ENCODE measurements at regions not wholly inside any gene's neighbourhood (a gene's known extent, or its start where the extent isn't known, plus 50 kb on each side); places are given as distances from the start of the nearest gene placed in this dataset.
A peak's percentile ranks its signal among the peaks of the same experiment; 100 is the strongest.

GRCh38 chr12:91845365-91845764 is 300.3 kb downstream of the BTG1 start:
- no peak for ATAC-seq
- ChIA-PET POLR2A (ENCODE audit: unreplicated experiment) (no interaction called here), CTCF (no interaction called here)
- Histone ChIP-seq H3K9me3 (ENCODE audit: low read length) (no peaks in the 10 kb centered on the region), H3K36me3 (ENCODE audit: low read depth, low read length) (no peaks in the 10 kb centered on the region), H3K9ac (ENCODE audit: low read length) (no peak overlapping the region), H4K20me1 (ENCODE audit: low read length) (no peaks in the 10 kb centered on the region), H3K27ac (ENCODE audit: low read length) (no peak overlapping the region), H3K4me2 (ENCODE audit: low read length) (no peak overlapping the region), H2AFZ (ENCODE audit: low read length) (0 out of 2 replicates have a peak overlapping the region, but pooled peaks have one; percentile 6), H3K4me3 (ENCODE audit: low read length) (no peak overlapping the region), H3K79me2 (ENCODE audit: low read length) (no peaks in the 10 kb centered on the region), H3K27me3 (ENCODE audit: low read length) (no peaks in the 10 kb centered on the region), H3K9me2 (replicated peaks; ENCODE audit: low read length) (no peaks in the 10 kb centered on the region), H3K4me1 (ENCODE audit: insufficient read depth, low read length) (no peaks in the 10 kb centered on the region), H3F3A (ENCODE audit: low read length, unreplicated experiment) (no peaks in the 10 kb centered on the region)
- no peak for DNase-seq
- no TSS peak for BruUV-seq (replicated peaks)
- intact Hi-C loops (cut with micrococcal nuclease) = no loop called here
- no peak for TF ChIP-seq EZH2 (IDR thresholded peaks at IDR 0.05; ENCODE audit: low read length, unreplicated experiment)
- no peak for TF ChIP-seq EZH2phosphoT487 (IDR thresholded peaks at IDR 0.05; ENCODE audit: borderline replicate concordance, low read length)
- no peak for TF ChIP-seq CTCF (conservative IDR thresholded peaks at IDR 0.05; ENCODE audit: low read depth, low read length)

- H3K9ac ChIP-seq (ENCODE audit: low read length) = no peak overlapping the region
- H3K27ac ChIP-seq (ENCODE audit: low read length) = no peak overlapping the region
- no peak for DNase-seq
- no peak overlapping the region for H3K4me3 ChIP-seq (ENCODE audit: low read length)
- H3K4me1 ChIP-seq (ENCODE audit: insufficient read depth, low read length) = no peaks in the 10 kb centered on the region
- H3K9me2 ChIP-seq (replicated peaks; ENCODE audit: low read length) = no peaks in the 10 kb centered on the region
- ATAC-seq = no peak
- intact Hi-C loops (cut with micrococcal nuclease) = no loop called here
- H4K20me1 ChIP-seq (ENCODE audit: low read length) = no peaks in the 10 kb centered on the region
- H3K79me2 ChIP-seq (ENCODE audit: low read length) = no peaks in the 10 kb centered on the region
- ChIA-PET CTCF (no interaction called here), POLR2A (ENCODE audit: unreplicated experiment) (interaction anchor here (0.6 kb wide), 1 partner anchor 205 kb away, joined by 9 read pairs; no protein-coding TSS in a partner anchor)
- H3K4me2 ChIP-seq (ENCODE audit: low read length) = no peak overlapping the region
- BruUV-seq (replicated peaks) = no TSS peak
- H3K36me3 ChIP-seq (ENCODE audit: low read depth, low read length) = no peaks in the 10 kb centered on the region
- no peaks in the 10 kb centered on the region for H3F3A ChIP-seq (ENCODE audit: low read length, unreplicated experiment)
- H3K27me3 ChIP-seq (ENCODE audit: low read length) = no peaks in the 10 kb centered on the region
- H2AFZ ChIP-seq (ENCODE audit: low read length) = no peak overlapping the region
- no peaks in the 10 kb centered on the region for H3K9me3 ChIP-seq (ENCODE audit: low read length)
- no peak for TF ChIP-seq EZH2phosphoT487 (IDR thresholded peaks at IDR 0.05; ENCODE audit: borderline replicate concordance, low read length)
- TF ChIP-seq EZH2 (IDR thresholded peaks at IDR 0.05; ENCODE audit: low read length, unreplicated experiment) = no peak
- TF ChIP-seq CTCF (conservative IDR thresholded peaks at IDR 0.05; ENCODE audit: low read depth, low read length) = no peak
Observed at GRCh38 chr12:91841822-91842221, 303.8 kb downstream of the BTG1 start.

DNA sequence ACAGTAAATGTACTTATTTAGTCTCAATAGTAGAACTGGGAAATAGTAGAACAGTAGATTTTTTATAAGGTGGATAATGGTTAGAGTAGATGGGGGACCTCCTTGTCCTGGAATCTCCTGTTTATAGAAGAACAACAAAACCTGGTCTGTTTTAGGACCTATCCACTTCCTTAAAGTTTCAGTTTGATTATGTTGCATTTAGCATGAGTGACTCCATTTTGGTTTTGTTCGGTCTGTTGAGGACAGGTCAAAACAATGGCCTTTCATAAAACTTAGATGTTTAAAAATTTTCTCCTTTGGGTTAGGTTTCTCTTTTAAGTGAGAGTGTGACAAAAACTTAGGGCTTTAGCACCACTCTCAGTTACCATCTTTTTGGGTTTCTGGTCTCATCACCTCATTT is 308.9 kb downstream of the BTG1 start:
- Histone ChIP-seq H3K36me3 (ENCODE audit: low read depth, low read length) (no peaks in the 10 kb centered on the region), H3K27ac (ENCODE audit: low read length) (no peak overlapping the region), H3K9me3 (ENCODE audit: low read length) (no peaks in the 10 kb centered on the region), H3K27me3 (ENCODE audit: low read length) (no peaks in the 10 kb centered on the region), H3K9me2 (replicated peaks; ENCODE audit: low read length) (no peaks in the 10 kb centered on the region), H3K4me3 (ENCODE audit: low read length) (no peak overlapping the region), H3K9ac (ENCODE audit: low read length) (no peak overlapping the region), H3K4me1 (ENCODE audit: insufficient read depth, low read length) (no peaks in the 10 kb centered on the region), H3K4me2 (ENCODE audit: low read length) (no peak overlapping the region), H4K20me1 (ENCODE audit: low read length) (no peaks in the 10 kb centered on the region), H3K79me2 (ENCODE audit: low read length) (no peaks in the 10 kb centered on the region), H3F3A (ENCODE audit: low read length, unreplicated experiment) (no peaks in the 10 kb centered on the region), H2AFZ (ENCODE audit: low read length) (no peak overlapping the region)
- ChIA-PET CTCF (no interaction called here), POLR2A (ENCODE audit: unreplicated experiment) (no interaction called here)
- intact Hi-C loops (cut with micrococcal nuclease) = no loop called here
- DNase-seq (no peak), ATAC-seq (no peak)
- BruUV-seq (replicated peaks) = no TSS peak
- TF ChIP-seq CTCF (conservative IDR thresholded peaks at IDR 0.05; ENCODE audit: low read depth, low read length) = no peak
- no peak for TF ChIP-seq EZH2 (IDR thresholded peaks at IDR 0.05; ENCODE audit: low read length, unreplicated experiment)
- no peak for TF ChIP-seq EZH2phosphoT487 (IDR thresholded peaks at IDR 0.05; ENCODE audit: borderline replicate concordance, low read length)

All from PC-3 (cell line).